ENCODE measurements at regions not wholly inside any gene's neighbourhood (a gene's known extent, or its start where the extent isn't known, plus 50 kb on each side); places are given as distances from the start of the nearest gene placed in this dataset.

- H3K4me3 ChIP-seq = no peak overlapping the region
- DNase-seq = no peak
- H3K27me3 ChIP-seq (ENCODE audit: insufficient read depth in 3 of 3, low read length in 2 of 3) = peaks cover 0 to 6% (median 4%) of the 10 kb centered on the region in 3 donors
- peaks cover 11% of the 10 kb centered on the region for H3K9me3 ChIP-seq
- no peaks in the 10 kb centered on the region for H3K4me1 ChIP-seq
- intact Hi-C loops (cut with DNase I) = no loop called here
- no peak overlapping the region for H3K27ac ChIP-seq
- WGBS, 3 donors = 74 to 78% (median 76%) methylated on average over 16 of the region's 16 CpGs
- TF ChIP-seq CTCF (IDR thresholded peaks at IDR 0.05) = no peak
- no peak for ATAC-seq
- H3K36me3 ChIP-seq (ENCODE audit: insufficient read depth in 1 of 2, low read depth in 1 of 2) = no peaks in the 10 kb centered on the region
Observed at GRCh38 chr10:131775433-131775832, 125.4 kb upstream of the PPP2R2D start.

GRCh38 chr10:131775833-131776232 is 125.0 kb upstream of the PPP2R2D start:
- H3K27ac ChIP-seq = no peak overlapping the region
- intact Hi-C loops (cut with DNase I) = no loop called here
- WGBS, 3 donors = 84 to 93% (median 89%) methylated on average over 9 to 11 of the region's 11 CpGs
- TF ChIP-seq CTCF (IDR thresholded peaks at IDR 0.05) = no peak
- H3K36me3 ChIP-seq (ENCODE audit: insufficient read depth in 1 of 2, low read depth in 1 of 2) = no peaks in the 10 kb centered on the region
- peaks cover 0 to 4% (median 4%) of the 10 kb centered on the region in 3 donors for H3K27me3 ChIP-seq (ENCODE audit: insufficient read depth in 3 of 3, low read length in 2 of 3)
- ATAC-seq (no peak), DNase-seq (no peak)
- peaks cover 11% of the 10 kb centered on the region for H3K9me3 ChIP-seq
- no peak overlapping the region for H3K4me3 ChIP-seq
- H3K4me1 ChIP-seq = no peaks in the 10 kb centered on the region

- no peak for ATAC-seq
- Histone ChIP-seq H3K27me3 (ENCODE audit: insufficient read depth in 3 of 3, low read length in 2 of 3) (peaks cover 0 to 4% (median 4%) of the 10 kb centered on the region in 3 donors), H3K27ac (no peak overlapping the region), H3K4me3 (no peak overlapping the region), H3K36me3 (ENCODE audit: insufficient read depth in 1 of 2, low read depth in 1 of 2) (no peaks in the 10 kb centered on the region), H3K4me1 (no peaks in the 10 kb centered on the region), H3K9me3 (peaks cover 11% of the 10 kb centered on the region)
- WGBS, 3 donors = 85 to 92% (median 87%) methylated on average over 11 of the region's 11 CpGs
- no peak for DNase-seq
- no peak for TF ChIP-seq CTCF (IDR thresholded peaks at IDR 0.05)
- intact Hi-C loops (cut with DNase I) = no loop called here
Observed at GRCh38 chr10:131776496-131776895, 124.3 kb upstream of the PPP2R2D start.

- Histone ChIP-seq H3K4me1 (no peaks in the 10 kb centered on the region), H3K27ac (no peak overlapping the region), H3K36me3 (ENCODE audit: insufficient read depth in 1 of 2, low read depth in 1 of 2) (no peaks in the 10 kb centered on the region), H3K4me3 (no peak overlapping the region), H3K27me3 (ENCODE audit: insufficient read depth in 3 of 3, low read length in 2 of 3) (peaks cover 0 to 4% (median 4%) of the 10 kb centered on the region in 3 donors), H3K9me3 (peaks cover 11% of the 10 kb centered on the region)
- TF ChIP-seq CTCF (IDR thresholded peaks at IDR 0.05) = no peak
- DNase-seq (no peak), ATAC-seq (no peak)
- intact Hi-C loops (cut with DNase I) = no loop called here
- 87 to 95% (median 95%) methylated on average over 5 of the region's 5 CpGs for WGBS, 3 donors
Observed at GRCh38 chr10:131777162-131777561, 123.6 kb upstream of the PPP2R2D start.

GRCh38 chr10:131777921-131778320 is 122.9 kb upstream of the PPP2R2D start:
- DNase-seq (no peak), ATAC-seq (no peak)
- no peaks in the 10 kb centered on the region for H3K4me1 ChIP-seq
- TF ChIP-seq CTCF (IDR thresholded peaks at IDR 0.05) = no peak
- H3K36me3 ChIP-seq (ENCODE audit: insufficient read depth in 1 of 2, low read depth in 1 of 2) = no peaks in the 10 kb centered on the region
- peaks cover 11% of the 10 kb centered on the region for H3K9me3 ChIP-seq
- 89 to 98% (median 93%) methylated on average over 2 of the region's 2 CpGs for WGBS, 3 donors
- no peak overlapping the region for H3K27ac ChIP-seq
- no peak overlapping the region for H3K4me3 ChIP-seq
- peaks cover 0 to 4% (median 2%) of the 10 kb centered on the region in 3 donors for H3K27me3 ChIP-seq (ENCODE audit: insufficient read depth in 3 of 3, low read length in 2 of 3)
- intact Hi-C loops (cut with DNase I) = no loop called here
